ENCODE measurements at regions not wholly inside any gene's neighbourhood (a gene's known extent, or its start where the extent isn't known, plus 50 kb on each side); places are given as distances from the start of the nearest gene placed in this dataset.

DNA sequence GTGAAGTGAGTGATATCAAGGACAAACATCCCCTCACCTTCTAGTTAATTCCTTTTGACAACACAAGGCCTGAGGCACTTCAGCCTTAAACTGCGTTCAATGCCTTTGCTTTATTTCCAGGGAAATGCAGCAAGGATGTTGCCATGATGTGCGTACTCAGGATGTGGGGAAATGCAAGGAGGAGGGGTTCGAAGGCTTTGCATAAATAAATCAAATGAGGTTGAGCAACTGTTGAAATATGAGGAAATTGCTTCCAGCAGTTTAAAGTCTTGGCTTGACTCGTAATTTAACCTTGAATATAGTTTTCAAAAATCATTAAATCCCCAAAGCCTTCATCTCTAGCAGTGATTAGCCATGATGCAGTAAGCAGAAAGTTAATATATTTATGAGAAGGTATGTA lies 81.8 kb upstream of the CCL2 start:
- Histone ChIP-seq H2AFZ (ENCODE audit: low read length) (no peak overlapping the region), H3K9ac (ENCODE audit: insufficient read depth, low read depth, low read length) (no peak overlapping the region), H3K36me3 (replicated peaks in 1 of 2; ENCODE audit: control insufficient read depth in 1 of 2, insufficient read depth in 2 of 2, low read length in 2 of 2) (no peaks in the 10 kb centered on the region), H4K20me1 (ENCODE audit: insufficient read depth, low read length) (no peaks in the 10 kb centered on the region), H3K4me3 (replicated peaks in 1 of 3; ENCODE audit: insufficient read depth in 1 of 3, low read depth in 2 of 3, low read length in 3 of 3) (no peak overlapping the region), H3K4me2 (ENCODE audit: low read depth, low read length) (no peak overlapping the region), H3K79me2 (ENCODE audit: insufficient read depth, low read length) (no peaks in the 10 kb centered on the region), H3K27ac (ENCODE audit: extremely low read length, insufficient read depth, low read length) (no peak overlapping the region), H3K9me3 (ENCODE audit: low read length) (no peaks in the 10 kb centered on the region), H3K4me1 (ENCODE audit: insufficient read depth, low read length) (no peaks in the 10 kb centered on the region), H3K27me3 (ENCODE audit: control insufficient read depth in 1 of 2, insufficient read depth in 2 of 2, low read length in 2 of 2) (no peaks in the 10 kb centered on the region; a peak in 1 of 5 replicates)
- ATAC-seq (no peak), DNase-seq (ENCODE audit: low spot score) (no peak), FAIRE-seq (no peak)
- in situ Hi-C loops (cut with HindIII; ENCODE audit: extremely low pct_ligation_motif_present, low pct_unique_long_range_greater_than_20kb) (no loop called here), intact Hi-C loops (cut with micrococcal nuclease; ENCODE audit: unreplicated experiment) (no loop called here)
- POLR2A ChIA-PET, result no interaction called here
- no TSS peak for BruUV-seq (replicated peaks)
- WGBS (ENCODE audit: low lambda C conversion rate), result 3% methylated on average over 4 of the region's 4 CpGs
- TF ChIP-seq MYC (CRISPR knock-in tag; IDR thresholded peaks at IDR 0.05; ENCODE audit: borderline replicate concordance), result no peak
- no peak for TF ChIP-seq ZNF629 (CRISPR knock-in tag; conservative IDR thresholded peaks at IDR 0.05)
- TF ChIP-seq, protein P1, sequence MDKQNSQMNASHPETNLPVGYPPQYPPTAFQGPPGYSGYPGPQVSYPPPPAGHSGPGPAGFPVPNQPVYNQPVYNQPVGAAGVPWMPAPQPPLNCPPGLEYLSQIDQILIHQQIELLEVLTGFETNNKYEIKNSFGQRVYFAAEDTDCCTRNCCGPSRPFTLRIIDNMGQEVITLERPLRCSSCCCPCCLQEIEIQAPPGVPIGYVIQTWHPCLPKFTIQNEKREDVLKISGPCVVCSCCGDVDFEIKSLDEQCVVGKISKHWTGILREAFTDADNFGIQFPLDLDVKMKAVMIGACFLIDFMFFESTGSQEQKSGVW (CRISPR knock-in tag; IDR thresholded peaks at IDR 0.05; ENCODE audit: borderline replicate concordance), result no peak
- CTCF ChIA-PET (ENCODE audit: low intra/inter-chr PET ratio, low total read pairs), result no interaction called here

DNA sequence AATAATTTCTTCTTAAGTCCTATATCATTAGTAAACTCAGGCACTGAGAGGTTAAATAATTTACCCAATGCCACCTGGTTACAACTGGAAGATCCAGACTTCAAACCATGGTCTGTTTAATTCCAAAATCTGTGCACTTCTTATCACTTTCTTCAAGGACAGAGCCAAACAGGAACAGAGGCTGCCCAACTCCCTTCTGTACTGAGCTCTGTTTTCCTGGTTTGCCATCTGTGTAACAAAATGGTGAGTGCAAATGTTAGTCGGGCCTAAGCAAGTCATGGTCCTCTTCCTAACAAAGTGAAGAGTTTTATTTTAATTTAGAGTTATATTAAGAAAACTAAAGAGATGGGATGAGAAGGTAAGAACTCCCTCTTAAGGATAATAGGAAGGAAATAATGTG lies 80.6 kb upstream of the CCL2 start:
- ChIA-PET CTCF (ENCODE audit: low intra/inter-chr PET ratio, low total read pairs) (no interaction called here), POLR2A (no interaction called here)
- H3K27ac ChIP-seq (ENCODE audit: extremely low read length, insufficient read depth, low read length), result no peak overlapping the region
- no peaks in the 10 kb centered on the region for H4K20me1 ChIP-seq (ENCODE audit: insufficient read depth, low read length)
- FAIRE-seq (no peak), ATAC-seq (no peak), DNase-seq (ENCODE audit: low spot score) (no peak)
- no peak overlapping the region for H3K4me3 ChIP-seq (replicated peaks in 1 of 3; ENCODE audit: insufficient read depth in 1 of 3, low read depth in 2 of 3, low read length in 3 of 3)
- 0% methylated on average over 1 of the region's 1 CpG for whole genome bisulfite sequencing (ENCODE audit: low lambda C conversion rate)
- H3K36me3 ChIP-seq (replicated peaks in 1 of 2; ENCODE audit: control insufficient read depth in 1 of 2, insufficient read depth in 2 of 2, low read length in 2 of 2), result no peaks in the 10 kb centered on the region
- intact Hi-C loops (cut with micrococcal nuclease; ENCODE audit: unreplicated experiment) (no loop called here), in situ Hi-C loops (cut with HindIII; ENCODE audit: extremely low pct_ligation_motif_present, low pct_unique_long_range_greater_than_20kb) (no loop called here)
- H3K4me2 ChIP-seq (ENCODE audit: low read depth, low read length), result no peak overlapping the region
- TF ChIP-seq FOXA1 (IDR thresholded peaks at IDR 0.05), result no peak
- TF ChIP-seq FOXA1 (CRISPR knock-in tag; IDR thresholded peaks at IDR 0.05), result no peak
- TF ChIP-seq IKZF5 (CRISPR knock-in tag; IDR thresholded peaks at IDR 0.05), result no peak
- no peak for TF ChIP-seq BRCA1 (CRISPR knock-in tag; IDR thresholded peaks at IDR 0.05)
- no peak for TF ChIP-seq ZNF83 (CRISPR knock-in tag; IDR thresholded peaks at IDR 0.05; ENCODE audit: borderline replicate concordance)
- no peak for TF ChIP-seq HNRNPUL1 (IDR thresholded peaks at IDR 0.05; ENCODE audit: low read depth, low read length)
- H3K27me3 ChIP-seq (ENCODE audit: control insufficient read depth in 1 of 2, insufficient read depth in 2 of 2, low read length in 2 of 2), result no peaks in the 10 kb centered on the region; a peak in 2 of 5 replicates
- no peaks in the 10 kb centered on the region for H3K9me3 ChIP-seq (ENCODE audit: low read length)
- no TSS peak for BruUV-seq (replicated peaks)
- H3K79me2 ChIP-seq (ENCODE audit: insufficient read depth, low read length), result no peaks in the 10 kb centered on the region
- H2AFZ ChIP-seq (ENCODE audit: low read length), result no peak overlapping the region
- H3K4me1 ChIP-seq (ENCODE audit: insufficient read depth, low read length), result no peaks in the 10 kb centered on the region
- H3K9ac ChIP-seq (ENCODE audit: insufficient read depth, low read depth, low read length), result no peak overlapping the region

All from HepG2 (cell line).